ENCODE measurements at regions not wholly inside any gene's neighbourhood (a gene's known extent, or its start where the extent isn't known, plus 50 kb on each side); places are given as distances from the start of the nearest gene placed in this dataset.

- Histone ChIP-seq H3K18ac (ENCODE audit: low read length) (no peak overlapping the region), H3K36me3 (replicated peaks in 1 of 2; ENCODE audit: control insufficient read depth in 2 of 2, insufficient read depth in 2 of 2, low read length in 2 of 2) (no peaks in the 10 kb centered on the region), H3K14ac (ENCODE audit: low read length) (no peak overlapping the region), H3K4me1 (ENCODE audit: control insufficient read depth in 2 of 2, insufficient read depth in 1 of 2, low read depth in 1 of 2, low read length in 2 of 2) (no peaks in the 10 kb centered on the region), H3K27me3 (ENCODE audit: control insufficient read depth in 3 of 3, insufficient read depth in 3 of 3, low read depth in 1 of 3, low read length in 3 of 3) (no peaks in the 10 kb centered on the region), H3K23ac (ENCODE audit: low read depth, low read length, poor library complexity) (no peak overlapping the region), H4K8ac (ENCODE audit: low read depth, low read length) (no peak overlapping the region), H3K9ac (ENCODE audit: low read depth, low read length, poor library complexity) (no peak overlapping the region), H3K4ac (ENCODE audit: low read length) (no peak overlapping the region), H2BK15ac (ENCODE audit: low read length) (no peak overlapping the region), H3K9me3 (replicated peaks in 1 of 2; ENCODE audit: control insufficient read depth in 2 of 2, insufficient read depth in 1 of 2, low read depth in 1 of 2, low read length in 2 of 2) (peaks cover 3 to 5% of the 10 kb centered on the region in 2 donors), H2BK12ac (ENCODE audit: low read length) (no peak overlapping the region), H3K4me2 (ENCODE audit: insufficient read depth, low read length, poor library complexity, severe bottlenecking) (no peak overlapping the region), H4K91ac (ENCODE audit: low read depth, low read length, poor library complexity) (no peak overlapping the region), H3K4me3 (ENCODE audit: low read length in 2 of 2) (no peak overlapping the region), H2AK5ac (ENCODE audit: low read depth, low read length) (no peak overlapping the region), H3K79me1 (ENCODE audit: low read depth, low read length) (no peaks in the 10 kb centered on the region), H3K27ac (replicated peaks; ENCODE audit: low read length) (no peak overlapping the region), H2BK120ac (ENCODE audit: low read depth, low read length) (no peak overlapping the region), H2BK5ac (ENCODE audit: low read length) (no peak overlapping the region), H2AFZ (ENCODE audit: low read length) (no peak overlapping the region)
- DNase-seq (ENCODE audit: low spot score): no peak
- WGBS, 2 donors (ENCODE audit: extremely low coverage in 2 of 2, insufficient read length in 2 of 2, insufficient replicate concordance in 1 of 2): no CpG with 5 or more reads among the region's 3 CpGs
Observed at GRCh38 chr13:48778610-48779009, 124.9 kb downstream of the CYSLTR2 start.

- Histone ChIP-seq H2BK12ac (ENCODE audit: low read length) (no peak overlapping the region), H3K4ac (ENCODE audit: low read length) (no peak overlapping the region), H2BK5ac (ENCODE audit: low read length) (no peak overlapping the region), H3K9ac (ENCODE audit: low read depth, low read length, poor library complexity) (no peak overlapping the region), H3K18ac (ENCODE audit: low read length) (no peak overlapping the region), H2AK5ac (ENCODE audit: low read depth, low read length) (no peak overlapping the region), H3K4me2 (ENCODE audit: insufficient read depth, low read length, poor library complexity, severe bottlenecking) (no peak overlapping the region), H3K27me3 (ENCODE audit: control insufficient read depth in 3 of 3, insufficient read depth in 3 of 3, low read depth in 1 of 3, low read length in 3 of 3) (no peaks in the 10 kb centered on the region), H2BK120ac (ENCODE audit: low read depth, low read length) (no peak overlapping the region), H3K79me1 (ENCODE audit: low read depth, low read length) (no peaks in the 10 kb centered on the region), H3K9me3 (replicated peaks in 1 of 2; ENCODE audit: control insufficient read depth in 2 of 2, insufficient read depth in 1 of 2, low read depth in 1 of 2, low read length in 2 of 2) (peaks cover 3 to 5% of the 10 kb centered on the region in 2 donors), H4K91ac (ENCODE audit: low read depth, low read length, poor library complexity) (no peak overlapping the region), H3K4me3 (ENCODE audit: low read length in 2 of 2) (no peak overlapping the region), H3K4me1 (ENCODE audit: control insufficient read depth in 2 of 2, insufficient read depth in 1 of 2, low read depth in 1 of 2, low read length in 2 of 2) (no peaks in the 10 kb centered on the region), H4K8ac (ENCODE audit: low read depth, low read length) (no peak overlapping the region), H3K27ac (replicated peaks; ENCODE audit: low read length) (no peak overlapping the region), H3K36me3 (replicated peaks in 1 of 2; ENCODE audit: control insufficient read depth in 2 of 2, insufficient read depth in 2 of 2, low read length in 2 of 2) (no peaks in the 10 kb centered on the region), H2BK15ac (ENCODE audit: low read length) (no peak overlapping the region), H2AFZ (ENCODE audit: low read length) (no peak overlapping the region), H3K23ac (ENCODE audit: low read depth, low read length, poor library complexity) (no peak overlapping the region), H3K14ac (ENCODE audit: low read length) (no peak overlapping the region)
- DNase-seq (ENCODE audit: low spot score): no peak
- no CpG with 5 or more reads among the region's 2 CpGs for WGBS, 2 donors (ENCODE audit: extremely low coverage in 2 of 2, insufficient read length in 2 of 2, insufficient replicate concordance in 1 of 2)
Observed at GRCh38 chr13:48780713-48781341, 127.1 kb downstream of the CYSLTR2 start.

GRCh38 chr13:48782429-48782840 is 128.7 kb downstream of the CYSLTR2 start:
- no peak overlapping the region for H2BK15ac ChIP-seq (ENCODE audit: low read length)
- no peak overlapping the region for H2BK12ac ChIP-seq (ENCODE audit: low read length)
- no peaks in the 10 kb centered on the region for H3K4me1 ChIP-seq (ENCODE audit: control insufficient read depth in 2 of 2, insufficient read depth in 1 of 2, low read depth in 1 of 2, low read length in 2 of 2)
- WGBS, 2 donors (ENCODE audit: extremely low coverage in 2 of 2, insufficient read length in 2 of 2, insufficient replicate concordance in 1 of 2): no CpG with 5 or more reads among the region's 3 CpGs
- no peak overlapping the region for H2BK120ac ChIP-seq (ENCODE audit: low read depth, low read length)
- no peak overlapping the region for H3K14ac ChIP-seq (ENCODE audit: low read length)
- DNase-seq (ENCODE audit: low spot score): no peak
- H4K91ac ChIP-seq (ENCODE audit: low read depth, low read length, poor library complexity): no peak overlapping the region
- no peak overlapping the region for H3K9ac ChIP-seq (ENCODE audit: low read depth, low read length, poor library complexity)
- no peak overlapping the region for H3K4ac ChIP-seq (ENCODE audit: low read length)
- H3K27ac ChIP-seq (replicated peaks; ENCODE audit: low read length): no peak overlapping the region
- no peaks in the 10 kb centered on the region for H3K79me1 ChIP-seq (ENCODE audit: low read depth, low read length)
- H3K18ac ChIP-seq (ENCODE audit: low read length): no peak overlapping the region
- H2AK5ac ChIP-seq (ENCODE audit: low read depth, low read length): no peak overlapping the region
- no peaks in the 10 kb centered on the region for H3K27me3 ChIP-seq (ENCODE audit: control insufficient read depth in 3 of 3, insufficient read depth in 3 of 3, low read depth in 1 of 3, low read length in 3 of 3)
- peaks cover 5% of the 10 kb centered on the region in 2 donors for H3K9me3 ChIP-seq (replicated peaks in 1 of 2; ENCODE audit: control insufficient read depth in 2 of 2, insufficient read depth in 1 of 2, low read depth in 1 of 2, low read length in 2 of 2)
- no peak overlapping the region for H3K4me2 ChIP-seq (ENCODE audit: insufficient read depth, low read length, poor library complexity, severe bottlenecking)
- no peak overlapping the region for H4K8ac ChIP-seq (ENCODE audit: low read depth, low read length)
- H3K23ac ChIP-seq (ENCODE audit: low read depth, low read length, poor library complexity): no peak overlapping the region
- no peak overlapping the region for H3K4me3 ChIP-seq (ENCODE audit: low read length in 2 of 2)
- no peaks in the 10 kb centered on the region for H3K36me3 ChIP-seq (replicated peaks in 1 of 2; ENCODE audit: control insufficient read depth in 2 of 2, insufficient read depth in 2 of 2, low read length in 2 of 2)
- no peak overlapping the region for H2BK5ac ChIP-seq (ENCODE audit: low read length)
- no peak overlapping the region for H2AFZ ChIP-seq (ENCODE audit: low read length)

GRCh38 chr13:48783181-48783630 is 129.5 kb downstream of the CYSLTR2 start:
- no peak overlapping the region for H2AFZ ChIP-seq (ENCODE audit: low read length)
- H3K9me3 ChIP-seq (replicated peaks in 1 of 2; ENCODE audit: control insufficient read depth in 2 of 2, insufficient read depth in 1 of 2, low read depth in 1 of 2, low read length in 2 of 2): peaks cover 5% of the 10 kb centered on the region in 2 donors
- no peak overlapping the region for H3K4ac ChIP-seq (ENCODE audit: low read length)
- no peak overlapping the region for H3K23ac ChIP-seq (ENCODE audit: low read depth, low read length, poor library complexity)
- no peak overlapping the region for H2AK5ac ChIP-seq (ENCODE audit: low read depth, low read length)
- no peak overlapping the region for H3K9ac ChIP-seq (ENCODE audit: low read depth, low read length, poor library complexity)
- no CpG with 5 or more reads among the region's 7 CpGs for WGBS, 2 donors (ENCODE audit: extremely low coverage in 2 of 2, insufficient read length in 2 of 2, insufficient replicate concordance in 1 of 2)
- H3K36me3 ChIP-seq (replicated peaks in 1 of 2; ENCODE audit: control insufficient read depth in 2 of 2, insufficient read depth in 2 of 2, low read length in 2 of 2): no peaks in the 10 kb centered on the region
- H2BK5ac ChIP-seq (ENCODE audit: low read length): no peak overlapping the region
- H2BK120ac ChIP-seq (ENCODE audit: low read depth, low read length): no peak overlapping the region
- H3K4me2 ChIP-seq (ENCODE audit: insufficient read depth, low read length, poor library complexity, severe bottlenecking): no peak overlapping the region
- H3K27ac ChIP-seq (replicated peaks; ENCODE audit: low read length): no peak overlapping the region
- no peaks in the 10 kb centered on the region for H3K27me3 ChIP-seq (ENCODE audit: control insufficient read depth in 3 of 3, insufficient read depth in 3 of 3, low read depth in 1 of 3, low read length in 3 of 3)
- H3K18ac ChIP-seq (ENCODE audit: low read length): no peak overlapping the region
- H3K4me3 ChIP-seq (ENCODE audit: low read length in 2 of 2): no peak overlapping the region
- DNase-seq (ENCODE audit: low spot score): no peak
- H4K91ac ChIP-seq (ENCODE audit: low read depth, low read length, poor library complexity): no peak overlapping the region
- no peaks in the 10 kb centered on the region for H3K79me1 ChIP-seq (ENCODE audit: low read depth, low read length)
- H3K14ac ChIP-seq (ENCODE audit: low read length): no peak overlapping the region
- no peak overlapping the region for H2BK12ac ChIP-seq (ENCODE audit: low read length)
- no peak overlapping the region for H4K8ac ChIP-seq (ENCODE audit: low read depth, low read length)
- H3K4me1 ChIP-seq (ENCODE audit: control insufficient read depth in 2 of 2, insufficient read depth in 1 of 2, low read depth in 1 of 2, low read length in 2 of 2): no peaks in the 10 kb centered on the region
- H2BK15ac ChIP-seq (ENCODE audit: low read length): no peak overlapping the region
